ENCODE measurements at regions not wholly inside any gene's neighbourhood (a gene's known extent, or its start where the extent isn't known, plus 50 kb on each side); places are given as distances from the start of the nearest gene placed in this dataset.

- Histone ChIP-seq H3K27me3 (no peaks in the 10 kb centered on the region), H2AFZ (replicated peaks) (no peak overlapping the region), H4K20me1 (ENCODE audit: low read depth) (no peaks in the 10 kb centered on the region), H3K4me1 (no peaks in the 10 kb centered on the region), H3K4me2 (no peak overlapping the region), H3K9me3 (ENCODE audit: low read depth) (no peaks in the 10 kb centered on the region), H3F3A (ENCODE audit: low read depth) (no peaks in the 10 kb centered on the region), H3K9ac (no peak overlapping the region), H3K27ac (no peak overlapping the region), H3K4me3 (no peak overlapping the region), H3K36me3 (no peaks in the 10 kb centered on the region), H3K79me2 (ENCODE audit: low read depth) (no peaks in the 10 kb centered on the region)
- DNase-seq (ENCODE audit: low spot score), result no peak
- no peaks in the 10 kb centered on the region for H3K9me3 Mint-ChIP-seq
- peaks cover 11% of the 10 kb centered on the region for H3K4me1 Mint-ChIP-seq
- H3K36me3 Mint-ChIP-seq, result no peaks in the 10 kb centered on the region
- no peaks in the 10 kb centered on the region for H3K27me3 Mint-ChIP-seq (ENCODE audit: insufficient read depth, low read depth)
- H3K4me3 Mint-ChIP-seq, result no peak overlapping the region
- H3K27ac Mint-ChIP-seq, result no peak overlapping the region
- TF ChIP-seq EZH2phosphoT487 (IDR thresholded peaks at IDR 0.05) (no peak), EZH2 (IDR thresholded peaks at IDR 0.05) (no peak)
- TF ChIP-seq, protein P1, sequence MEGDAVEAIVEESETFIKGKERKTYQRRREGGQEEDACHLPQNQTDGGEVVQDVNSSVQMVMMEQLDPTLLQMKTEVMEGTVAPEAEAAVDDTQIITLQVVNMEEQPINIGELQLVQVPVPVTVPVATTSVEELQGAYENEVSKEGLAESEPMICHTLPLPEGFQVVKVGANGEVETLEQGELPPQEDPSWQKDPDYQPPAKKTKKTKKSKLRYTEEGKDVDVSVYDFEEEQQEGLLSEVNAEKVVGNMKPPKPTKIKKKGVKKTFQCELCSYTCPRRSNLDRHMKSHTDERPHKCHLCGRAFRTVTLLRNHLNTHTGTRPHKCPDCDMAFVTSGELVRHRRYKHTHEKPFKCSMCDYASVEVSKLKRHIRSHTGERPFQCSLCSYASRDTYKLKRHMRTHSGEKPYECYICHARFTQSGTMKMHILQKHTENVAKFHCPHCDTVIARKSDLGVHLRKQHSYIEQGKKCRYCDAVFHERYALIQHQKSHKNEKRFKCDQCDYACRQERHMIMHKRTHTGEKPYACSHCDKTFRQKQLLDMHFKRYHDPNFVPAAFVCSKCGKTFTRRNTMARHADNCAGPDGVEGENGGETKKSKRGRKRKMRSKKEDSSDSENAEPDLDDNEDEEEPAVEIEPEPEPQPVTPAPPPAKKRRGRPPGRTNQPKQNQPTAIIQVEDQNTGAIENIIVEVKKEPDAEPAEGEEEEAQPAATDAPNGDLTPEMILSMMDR (IDR thresholded peaks at IDR 0.05), result no peak
Observed at GRCh38 chr2:152827944-152828343, 109.5 kb downstream of the ARL6IP6 start.

- Histone ChIP-seq H3K79me2 (ENCODE audit: low read depth) (no peaks in the 10 kb centered on the region), H4K20me1 (ENCODE audit: low read depth) (no peaks in the 10 kb centered on the region), H2AFZ (replicated peaks) (no peak overlapping the region), H3K9ac (no peak overlapping the region), H3K27me3 (no peaks in the 10 kb centered on the region), H3F3A (ENCODE audit: low read depth) (no peaks in the 10 kb centered on the region), H3K4me2 (no peak overlapping the region), H3K9me3 (ENCODE audit: low read depth) (no peaks in the 10 kb centered on the region), H3K27ac (no peak overlapping the region), H3K4me1 (no peaks in the 10 kb centered on the region), H3K36me3 (no peaks in the 10 kb centered on the region), H3K4me3 (no peak overlapping the region)
- Mint-ChIP-seq H3K4me3 (no peak overlapping the region), H3K36me3 (no peaks in the 10 kb centered on the region), H3K27me3 (ENCODE audit: insufficient read depth, low read depth) (no peaks in the 10 kb centered on the region), H3K9me3 (no peaks in the 10 kb centered on the region), H3K27ac (no peak overlapping the region), H3K4me1 (peaks cover 11% of the 10 kb centered on the region)
- no peak for DNase-seq (ENCODE audit: low spot score)
- no peak for TF ChIP-seq EZH2phosphoT487 (IDR thresholded peaks at IDR 0.05)
- TF ChIP-seq, protein P1 (IDR thresholded peaks at IDR 0.05), result no peak
- no peak for TF ChIP-seq EZH2 (IDR thresholded peaks at IDR 0.05)
Observed at GRCh38 chr2:152826581-152827279, 108.3 kb downstream of the ARL6IP6 start.

DNA sequence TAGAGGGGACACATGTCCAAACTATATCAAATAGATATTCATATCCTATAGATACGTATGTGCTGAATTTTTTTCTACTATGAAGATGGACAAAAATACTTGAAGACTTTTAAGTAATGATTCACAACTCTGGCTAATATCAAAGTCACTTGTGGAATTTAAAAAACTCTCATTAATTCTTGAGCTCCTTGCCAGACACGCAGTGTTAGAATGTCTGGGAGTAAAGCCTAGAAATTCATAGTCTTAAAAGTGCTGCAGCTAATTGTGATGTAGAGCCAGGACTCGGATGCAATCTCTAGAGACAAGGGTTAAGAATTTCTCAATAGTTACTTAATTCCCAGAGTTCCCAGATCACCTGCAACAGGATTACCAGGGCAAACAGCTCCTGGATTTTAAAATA, 107.4 kb downstream of the ARL6IP6 start:
- no peak overlapping the region for H2AFZ ChIP-seq (replicated peaks)
- H3K4me3 ChIP-seq, result no peak overlapping the region
- H3K27me3 Mint-ChIP-seq (ENCODE audit: insufficient read depth, low read depth), result no peaks in the 10 kb centered on the region
- no peaks in the 10 kb centered on the region for H3K4me1 ChIP-seq
- no peak overlapping the region for H3K4me2 ChIP-seq
- peaks cover 11% of the 10 kb centered on the region for H3K4me1 Mint-ChIP-seq
- H3K36me3 Mint-ChIP-seq, result no peaks in the 10 kb centered on the region
- no peaks in the 10 kb centered on the region for H3K79me2 ChIP-seq (ENCODE audit: low read depth)
- H3K36me3 ChIP-seq, result no peaks in the 10 kb centered on the region
- no peak overlapping the region for H3K27ac Mint-ChIP-seq
- no peaks in the 10 kb centered on the region for H3K9me3 ChIP-seq (ENCODE audit: low read depth)
- no peaks in the 10 kb centered on the region for H3K9me3 Mint-ChIP-seq
- H3K27ac ChIP-seq, result no peak overlapping the region
- H3K4me3 Mint-ChIP-seq, result no peak overlapping the region
- H3K9ac ChIP-seq, result no peak overlapping the region
- TF ChIP-seq EZH2phosphoT487 (IDR thresholded peaks at IDR 0.05), result no peak
- TF ChIP-seq EZH2 (IDR thresholded peaks at IDR 0.05), result no peak
- TF ChIP-seq, protein P1 (IDR thresholded peaks at IDR 0.05), result no peak
- DNase-seq (ENCODE audit: low spot score), result no peak
- no peaks in the 10 kb centered on the region for H4K20me1 ChIP-seq (ENCODE audit: low read depth)
- no peaks in the 10 kb centered on the region for H3K27me3 ChIP-seq
- no peaks in the 10 kb centered on the region for H3F3A ChIP-seq (ENCODE audit: low read depth)
